Neural progenitor cell (in vitro differentiated cells): ENCODE measurements at regions not wholly inside any gene's neighbourhood (a gene's known extent, or its start where the extent isn't known, plus 50 kb on each side); places are given as distances from the start of the nearest gene placed in this dataset.

Source experiments
- DNase-seq: peaks from one replicate; pipeline ENCODE4 v3.0.0-alpha.2; 2016; ENCODE audit warnings: low spot score
- H2AFZ ChIP-seq: fragments of 200-600 bp; sonication (generic); replicated peaks from 2 replicates; pipeline ENCODE4 v1.6.1; 2016; ENCODE audit warnings: antibody characterized with exemption
- H3F3A ChIP-seq: fragments of 200-600 bp; sonication (generic); 2 replicates; pipeline ENCODE4 v1.6.1; 2016; ENCODE audit warnings: antibody characterized with exemption, low read depth
- H3K27ac ChIP-seq: fragments of 200-600 bp; sonication (generic); 2 replicates; pipeline ENCODE4 v1.5.1; 2016; ENCODE audit warnings: mild to moderate bottlenecking
- H3K27me3 ChIP-seq: fragments of 200-600 bp; sonication (generic); 2 replicates; pipeline ENCODE4 v1.6.1; 2016; ENCODE audit warnings: mild to moderate bottlenecking, moderate library complexity
- H3K36me3 ChIP-seq: fragments of 200-600 bp; sonication (generic); 2 replicates; pipeline ENCODE4 v1.5.1; 2016
- H3K4me1 ChIP-seq: fragments of 200-600 bp; sonication (generic); 2 replicates; pipeline ENCODE4 v1.6.1; 2016; ENCODE audit warnings: mixed run types
- H3K4me2 ChIP-seq: fragments of 200-600 bp; sonication (generic); 2 replicates; pipeline ENCODE4 v1.6.1; 2016
- H3K4me3 ChIP-seq: fragments of 200-600 bp; sonication (generic); 2 replicates; pipeline ENCODE4 v1.5.1; 2016
- H3K79me2 ChIP-seq: fragments of 200-600 bp; sonication (generic); 2 replicates; pipeline ENCODE4 v1.6.1; 2016; ENCODE audit warnings: low read depth
- H3K9ac ChIP-seq: fragments of 200-600 bp; sonication (generic); 2 replicates; pipeline ENCODE4 v1.6.1; 2016
- H3K9me3 ChIP-seq: fragments of 200-600 bp; sonication (generic); 2 replicates; pipeline ENCODE4 v1.5.1; 2016; ENCODE audit warnings: low read depth
- H4K20me1 ChIP-seq: fragments of 200-600 bp; sonication (generic); 2 replicates; pipeline ENCODE4 v1.6.1; 2016; ENCODE audit warnings: low read depth
- H3K27ac Mint-ChIP-seq: 3 replicates; pipeline ENCODE4 v1.8.0; 2021; ENCODE audit warnings: mixed read lengths
- H3K27me3 Mint-ChIP-seq: 2 replicates; pipeline ENCODE4 v1.8.0; 2022; ENCODE audit warnings: low read depth, mild to moderate bottlenecking, inconsistent platforms, moderate library complexity, mixed read lengths; ENCODE audit not compliant: insufficient read depth
- H3K36me3 Mint-ChIP-seq: 3 replicates; pipeline ENCODE4 v1.8.0; 2021; ENCODE audit warnings: mixed read lengths
- H3K4me1 Mint-ChIP-seq: 3 replicates; pipeline ENCODE4 v1.8.0; 2021; ENCODE audit warnings: mixed read lengths
- H3K4me3 Mint-ChIP-seq: 3 replicates; pipeline ENCODE4 v1.8.0; 2021; ENCODE audit warnings: mild to moderate bottlenecking, moderate library complexity, mixed read lengths
- H3K9me3 Mint-ChIP-seq: 3 replicates; pipeline ENCODE4 v1.8.0; 2020; ENCODE audit warnings: mixed read lengths
- EZH2 ChIP-seq: fragments of 200-600 bp; sonication (generic); IDR thresholded peaks from 2 replicates; pipeline ENCODE4 v1.6.1; 2017; ENCODE audit warnings: antibody characterized with exemption, mild to moderate bottlenecking, moderate library complexity
- EZH2phosphoT487 ChIP-seq: fragments of 200-600 bp; sonication (generic); IDR thresholded peaks from 2 replicates; pipeline ENCODE4 v1.6.1; 2017; ENCODE audit warnings: antibody characterized with exemption
- TF ChIP-seq, protein P1 (sequence below): fragments of 200-600 bp; sonication (generic); IDR thresholded peaks from 2 replicates; pipeline ENCODE4 v1.5.1; 2017; ENCODE audit warnings: antibody characterized with exemption, mild to moderate bottlenecking

- Histone ChIP-seq H2AFZ (peak overlapping the region; percentile 5), H3K4me3 (no peak overlapping the region), H3F3A (no peaks in the 10 kb centered on the region), H3K27me3 (no peaks in the 10 kb centered on the region), H4K20me1 (no peaks in the 10 kb centered on the region), H3K9ac (no peak overlapping the region), H3K4me1 (no peaks in the 10 kb centered on the region), H3K79me2 (no peaks in the 10 kb centered on the region), H3K9me3 (no peaks in the 10 kb centered on the region), H3K36me3 (no peaks in the 10 kb centered on the region), H3K27ac (no peak overlapping the region), H3K4me2 (no peak overlapping the region)
- Mint-ChIP-seq H3K36me3 (no peaks in the 10 kb centered on the region), H3K9me3 (no peaks in the 10 kb centered on the region), H3K27me3 (no peaks in the 10 kb centered on the region), H3K4me1 (no peaks in the 10 kb centered on the region), H3K27ac (no peak overlapping the region), H3K4me3 (no peak overlapping the region)
- peak; percentile 27 for DNase-seq
- TF ChIP-seq, protein P1, sequence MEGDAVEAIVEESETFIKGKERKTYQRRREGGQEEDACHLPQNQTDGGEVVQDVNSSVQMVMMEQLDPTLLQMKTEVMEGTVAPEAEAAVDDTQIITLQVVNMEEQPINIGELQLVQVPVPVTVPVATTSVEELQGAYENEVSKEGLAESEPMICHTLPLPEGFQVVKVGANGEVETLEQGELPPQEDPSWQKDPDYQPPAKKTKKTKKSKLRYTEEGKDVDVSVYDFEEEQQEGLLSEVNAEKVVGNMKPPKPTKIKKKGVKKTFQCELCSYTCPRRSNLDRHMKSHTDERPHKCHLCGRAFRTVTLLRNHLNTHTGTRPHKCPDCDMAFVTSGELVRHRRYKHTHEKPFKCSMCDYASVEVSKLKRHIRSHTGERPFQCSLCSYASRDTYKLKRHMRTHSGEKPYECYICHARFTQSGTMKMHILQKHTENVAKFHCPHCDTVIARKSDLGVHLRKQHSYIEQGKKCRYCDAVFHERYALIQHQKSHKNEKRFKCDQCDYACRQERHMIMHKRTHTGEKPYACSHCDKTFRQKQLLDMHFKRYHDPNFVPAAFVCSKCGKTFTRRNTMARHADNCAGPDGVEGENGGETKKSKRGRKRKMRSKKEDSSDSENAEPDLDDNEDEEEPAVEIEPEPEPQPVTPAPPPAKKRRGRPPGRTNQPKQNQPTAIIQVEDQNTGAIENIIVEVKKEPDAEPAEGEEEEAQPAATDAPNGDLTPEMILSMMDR: peak; percentile 50
- no peak for TF ChIP-seq EZH2
Measured at GRCh38 chr4:170875868-170876267, 786.1 kb upstream of the AADAT start.

DNA sequence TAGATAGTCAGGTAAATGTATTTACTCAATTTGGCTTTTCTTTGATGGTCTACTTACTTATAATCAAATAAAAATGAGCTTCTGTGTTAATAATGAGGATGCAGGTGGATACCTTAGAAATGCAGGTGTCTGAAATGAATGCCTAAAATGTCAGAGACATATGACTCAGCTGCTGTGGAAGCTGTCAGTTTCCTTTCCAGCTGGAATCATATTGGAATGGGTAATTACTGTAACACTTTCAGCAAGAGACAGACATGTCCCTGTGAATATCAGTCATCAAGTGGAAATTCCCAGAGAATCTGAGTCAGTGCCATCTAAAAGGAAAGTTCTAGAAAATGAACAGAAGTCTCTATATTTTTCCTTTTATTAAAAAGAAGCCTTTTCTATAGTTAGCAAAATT, 783.0 kb upstream of the AADAT start:
- Histone ChIP-seq H3K4me1 (no peaks in the 10 kb centered on the region), H3K4me2 (no peak overlapping the region), H3K4me3 (no peak overlapping the region), H3K27ac (no peak overlapping the region), H3K79me2 (no peaks in the 10 kb centered on the region), H3K36me3 (no peaks in the 10 kb centered on the region), H3F3A (no peaks in the 10 kb centered on the region), H3K9ac (no peak overlapping the region), H4K20me1 (no peaks in the 10 kb centered on the region), H2AFZ (no peak overlapping the region), H3K9me3 (no peaks in the 10 kb centered on the region), H3K27me3 (no peaks in the 10 kb centered on the region)
- H3K9me3 Mint-ChIP-seq: no peaks in the 10 kb centered on the region
- no peaks in the 10 kb centered on the region for H3K27me3 Mint-ChIP-seq
- H3K4me3 Mint-ChIP-seq: no peak overlapping the region
- no peak for DNase-seq
- H3K4me1 Mint-ChIP-seq: no peaks in the 10 kb centered on the region
- no peaks in the 10 kb centered on the region for H3K36me3 Mint-ChIP-seq
- H3K27ac Mint-ChIP-seq: no peak overlapping the region
- TF ChIP-seq EZH2 (no peak), EZH2phosphoT487 (no peak)
- TF ChIP-seq, protein P1: no peak

- Mint-ChIP-seq H3K4me1 (no peaks in the 10 kb centered on the region), H3K36me3 (no peaks in the 10 kb centered on the region), H3K9me3 (no peaks in the 10 kb centered on the region)
Measured at GRCh38 chr4:170868170-170868569, 778.4 kb upstream of the AADAT start.

More at GRCh38 chr4:170868170-170868569, 778.4 kb upstream of the AADAT start:
- Mint-ChIP-seq H3K27ac (no peak overlapping the region), H3K27me3 (no peaks in the 10 kb centered on the region), H3K4me3 (no peak overlapping the region)
- no peaks in the 10 kb centered on the region for H3F3A ChIP-seq
- H3K9me3 ChIP-seq: no peaks in the 10 kb centered on the region
- no peaks in the 10 kb centered on the region for H3K36me3 ChIP-seq
- H4K20me1 ChIP-seq: no peaks in the 10 kb centered on the region
- no peak overlapping the region for H2AFZ ChIP-seq
- TF ChIP-seq, protein P1: no peak
- TF ChIP-seq EZH2 (no peak), EZH2phosphoT487 (no peak)
- H3K27me3 ChIP-seq: no peaks in the 10 kb centered on the region
- no peak overlapping the region for H3K9ac ChIP-seq
- no peaks in the 10 kb centered on the region for H3K4me1 ChIP-seq
- H3K4me3 ChIP-seq: no peak overlapping the region
- H3K27ac ChIP-seq: no peak overlapping the region
- H3K4me2 ChIP-seq: no peak overlapping the region
- H3K79me2 ChIP-seq: no peaks in the 10 kb centered on the region
- no peak for DNase-seq
